ENCODE measurements at regions not wholly inside any gene's neighbourhood (a gene's known extent, or its start where the extent isn't known, plus 50 kb on each side); places are given as distances from the start of the nearest gene placed in this dataset.
"Not testable (repeated sequence)": the region's sequence is repeated elsewhere in the genome, so short reads cannot be mapped to it uniquely, and the experiment has no call there.

GRCh38 chr10:23581906-23582450 is 143.1 kb downstream of the OTUD1 start:
- H3K36me3 ChIP-seq, result no peaks in the 10 kb centered on the region
- DNase-seq (ENCODE audit: low spot score in 2 of 2), result no peak
- no peaks in the 10 kb centered on the region for H3K27me3 ChIP-seq
- TF ChIP-seq, protein P1, sequence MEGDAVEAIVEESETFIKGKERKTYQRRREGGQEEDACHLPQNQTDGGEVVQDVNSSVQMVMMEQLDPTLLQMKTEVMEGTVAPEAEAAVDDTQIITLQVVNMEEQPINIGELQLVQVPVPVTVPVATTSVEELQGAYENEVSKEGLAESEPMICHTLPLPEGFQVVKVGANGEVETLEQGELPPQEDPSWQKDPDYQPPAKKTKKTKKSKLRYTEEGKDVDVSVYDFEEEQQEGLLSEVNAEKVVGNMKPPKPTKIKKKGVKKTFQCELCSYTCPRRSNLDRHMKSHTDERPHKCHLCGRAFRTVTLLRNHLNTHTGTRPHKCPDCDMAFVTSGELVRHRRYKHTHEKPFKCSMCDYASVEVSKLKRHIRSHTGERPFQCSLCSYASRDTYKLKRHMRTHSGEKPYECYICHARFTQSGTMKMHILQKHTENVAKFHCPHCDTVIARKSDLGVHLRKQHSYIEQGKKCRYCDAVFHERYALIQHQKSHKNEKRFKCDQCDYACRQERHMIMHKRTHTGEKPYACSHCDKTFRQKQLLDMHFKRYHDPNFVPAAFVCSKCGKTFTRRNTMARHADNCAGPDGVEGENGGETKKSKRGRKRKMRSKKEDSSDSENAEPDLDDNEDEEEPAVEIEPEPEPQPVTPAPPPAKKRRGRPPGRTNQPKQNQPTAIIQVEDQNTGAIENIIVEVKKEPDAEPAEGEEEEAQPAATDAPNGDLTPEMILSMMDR (IDR thresholded peaks at IDR 0.05), result no peak
- TF ChIP-seq POLR2A (IDR thresholded peaks at IDR 0.05) (no peak), EP300 (IDR thresholded peaks at IDR 0.05) (no peak), POLR2AphosphoS5 (IDR thresholded peaks at IDR 0.05) (no peak)
- H3K9me3 ChIP-seq, result no peaks in the 10 kb centered on the region
- WGBS, result 98% methylated on average over 2 of the region's 2 CpGs
- no peak overlapping the region for H3K27ac ChIP-seq
- no peak overlapping the region for H3K4me3 ChIP-seq
- H3K4me1 ChIP-seq, result no peaks in the 10 kb centered on the region

GRCh38 chr10:23584396-23584795 is 145.5 kb downstream of the OTUD1 start:
- DNase-seq (ENCODE audit: low spot score in 2 of 2), result no peak
- Histone ChIP-seq H3K4me3 (no peak overlapping the region), H3K4me1 (no peaks in the 10 kb centered on the region), H3K27me3 (no peaks in the 10 kb centered on the region), H3K9me3 (no peaks in the 10 kb centered on the region), H3K36me3 (no peaks in the 10 kb centered on the region), H3K27ac (no peak overlapping the region)
- 92% methylated on average over 2 of the region's 2 CpGs for WGBS
- TF ChIP-seq, protein P1 (IDR thresholded peaks at IDR 0.05), result no peak
- no peak for TF ChIP-seq EP300 (IDR thresholded peaks at IDR 0.05)
- TF ChIP-seq POLR2A (IDR thresholded peaks at IDR 0.05), result no peak
- TF ChIP-seq POLR2AphosphoS5 (IDR thresholded peaks at IDR 0.05), result no peak

DNA sequence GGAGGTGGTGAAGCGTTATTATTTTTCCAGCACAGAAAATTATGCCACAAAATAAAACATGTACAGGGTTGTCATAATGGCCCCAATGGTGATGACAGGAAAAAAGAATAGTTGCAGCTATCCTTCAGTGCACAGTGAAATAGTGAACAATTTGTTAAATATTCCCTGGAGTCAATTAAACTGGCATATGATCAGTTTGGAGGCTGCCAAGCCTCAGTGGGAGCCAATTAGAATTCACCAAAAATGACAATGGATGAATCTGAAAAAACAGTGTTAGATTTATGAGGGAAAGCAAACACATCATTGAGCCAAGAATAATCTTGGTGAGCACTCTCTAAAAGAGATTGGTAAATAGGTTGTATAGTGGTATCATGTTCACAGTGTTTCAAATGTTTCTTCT is 146.3 kb downstream of the OTUD1 start:
- H3K9me3 ChIP-seq, result no peaks in the 10 kb centered on the region
- H3K27me3 ChIP-seq, result no peaks in the 10 kb centered on the region
- TF ChIP-seq POLR2A (IDR thresholded peaks at IDR 0.05) (no peak), EP300 (IDR thresholded peaks at IDR 0.05) (no peak), POLR2AphosphoS5 (IDR thresholded peaks at IDR 0.05) (no peak)
- TF ChIP-seq, protein P1 (IDR thresholded peaks at IDR 0.05), result no peak
- no peak for DNase-seq (ENCODE audit: low spot score in 2 of 2)
- no peak overlapping the region for H3K4me3 ChIP-seq
- no peaks in the 10 kb centered on the region for H3K4me1 ChIP-seq
- H3K27ac ChIP-seq, result no peak overlapping the region
- no peaks in the 10 kb centered on the region for H3K36me3 ChIP-seq
- 86% methylated on average over 1 of the region's 1 CpG for WGBS

DNA sequence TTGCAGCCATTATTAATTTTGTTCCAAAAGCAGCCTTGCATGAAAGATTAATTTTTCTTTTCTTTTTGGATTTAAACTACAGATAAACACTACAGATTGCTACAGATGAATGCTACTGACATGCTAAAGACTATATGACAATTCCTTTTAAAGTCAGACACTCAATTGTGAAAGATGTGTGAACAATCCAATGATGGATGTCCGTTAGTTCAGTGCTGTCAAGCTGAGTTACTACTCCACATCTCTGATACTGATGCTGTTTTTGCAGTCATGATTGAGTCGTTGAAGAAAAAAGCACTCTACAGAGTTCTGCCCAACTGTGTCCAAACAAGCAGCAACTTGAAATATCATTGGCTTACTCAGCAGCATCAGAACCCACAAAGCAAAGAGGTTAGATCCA is 146.8 kb downstream of the OTUD1 start:
- Histone ChIP-seq H3K4me1 (no peaks in the 10 kb centered on the region), H3K27ac (no peak overlapping the region), H3K36me3 (no peaks in the 10 kb centered on the region), H3K27me3 (no peaks in the 10 kb centered on the region), H3K4me3 (no peak overlapping the region), H3K9me3 (no peaks in the 10 kb centered on the region)
- WGBS, result 26% methylated on average over 2 of the region's 2 CpGs
- no peak for TF ChIP-seq POLR2AphosphoS5 (IDR thresholded peaks at IDR 0.05)
- TF ChIP-seq EP300 (IDR thresholded peaks at IDR 0.05), result no peak
- TF ChIP-seq, protein P1 (IDR thresholded peaks at IDR 0.05), result no peak
- TF ChIP-seq POLR2A (IDR thresholded peaks at IDR 0.05), result no peak
- no peak for DNase-seq (ENCODE audit: low spot score in 2 of 2)

GRCh38 chr10:23595278-23595677 is 156.4 kb downstream of the OTUD1 start:
- 86% methylated on average over 5 of the region's 10 CpGs for whole genome bisulfite sequencing
- not testable (repeated sequence) for H3K27ac ChIP-seq; H3K4me3 ChIP-seq; H3K4me1 ChIP-seq; H3K27me3 ChIP-seq; H3K36me3 ChIP-seq; DNase-seq (ENCODE audit: low spot score in 2 of 2); H3K9me3 ChIP-seq

DNA sequence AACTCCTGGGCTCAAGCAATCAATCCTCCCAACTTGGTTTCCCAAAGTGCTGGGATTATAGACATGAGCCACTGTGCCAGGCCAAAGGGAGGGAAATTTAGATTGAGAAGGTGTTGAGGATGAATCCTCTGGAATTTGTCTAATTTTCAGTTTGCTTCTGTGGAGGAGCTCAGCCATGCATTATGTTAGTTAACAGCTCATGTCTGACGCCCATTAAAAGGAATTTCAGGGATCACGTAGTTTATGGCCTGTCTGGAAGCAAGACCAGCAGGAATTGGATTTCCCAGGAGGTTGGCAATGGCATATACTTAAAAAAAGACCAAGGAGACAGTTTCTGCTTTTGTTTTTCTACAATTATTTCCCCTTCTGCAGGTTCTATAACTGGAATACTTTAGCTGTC is 165.7 kb downstream of the OTUD1 start:
- Histone ChIP-seq H3K27me3 (no peaks in the 10 kb centered on the region), H3K4me3 (no peak overlapping the region), H3K36me3 (no peaks in the 10 kb centered on the region), H3K9me3 (no peaks in the 10 kb centered on the region), H3K4me1 (no peaks in the 10 kb centered on the region), H3K27ac (no peak overlapping the region)
- 51% methylated on average over 2 of the region's 2 CpGs for WGBS
- no peak for DNase-seq (ENCODE audit: low spot score in 2 of 2)
- no peak for TF ChIP-seq POLR2AphosphoS5 (IDR thresholded peaks at IDR 0.05)
- TF ChIP-seq POLR2A (IDR thresholded peaks at IDR 0.05), result no peak
- TF ChIP-seq EP300 (IDR thresholded peaks at IDR 0.05), result no peak
- TF ChIP-seq, protein P1 (IDR thresholded peaks at IDR 0.05), result no peak
